Liver (tissue), 3 donors: ENCODE measurements at regions not wholly inside any gene's neighbourhood (a gene's known extent, or its start where the extent isn't known, plus 50 kb on each side); places are given as distances from the start of the nearest gene placed in this dataset.

Experiments
- ATF3 ChIP-seq: IDR thresholded peaks from 2 replicates; pipeline ENCODE4 v1.6.1; 2016; ENCODE audit warnings: antibody characterized with exemption
- CTCF ChIP-seq: fragments of 150-350 bp; IDR thresholded peaks from 2 replicates; pipeline ENCODE4 v1.5.1; 2017; ENCODE audit warnings: improper control_type of control experiment, low read depth, low read length; ENCODE audit not compliant: missing input control
- EGR1 ChIP-seq, 2 donors: IDR thresholded peaks; 2 replicates each; pipeline ENCODE4 v1.6.1; 2016 to 2018; ENCODE audit warnings: antibody characterized with exemption in 2 of 2, low read depth in 2 of 2
- GABPA ChIP-seq, 2 donors: IDR thresholded peaks in 1 of 2; conservative IDR thresholded peaks in 1 of 2; 2 replicates each; pipeline ENCODE4 v1.6.1; 2016; ENCODE audit warnings: antibody characterized with exemption in 2 of 2, mild to moderate bottlenecking in 1 of 2, moderate library complexity in 1 of 2
- MAX ChIP-seq: IDR thresholded peaks from 2 replicates; pipeline ENCODE4 v1.6.1; 2016; ENCODE audit warnings: antibody characterized with exemption
- ZBTB33 ChIP-seq: IDR thresholded peaks from 2 replicates; pipeline ENCODE4 v1.6.1; 2016; ENCODE audit warnings: antibody characterized with exemption
- donor health status: healthy.
- donor health status: healthy.

GRCh38 chr3:34421762-34422161 lies 623.3 kb downstream of the PDCD6IP start:
- no peak for TF ChIP-seq CTCF
- no peak for TF ChIP-seq ATF3
- TF ChIP-seq MAX = no peak
- no peak for TF ChIP-seq EGR1 (IDR thresholded peaks at IDR 0.05; ENCODE audit: low read depth in 2 of 2)
- TF ChIP-seq GABPA (IDR thresholded peaks at IDR 0.05 in 1 of 2, conservative IDR thresholded peaks at IDR 0.05 in 1 of 2) = no peak
- TF ChIP-seq ZBTB33 = no peak
